Muscle layer of colon (tissue), 2 donors: ENCODE measurements at regions not wholly inside any gene's neighbourhood (a gene's known extent, or its start where the extent isn't known, plus 50 kb on each side); places are given as distances from the start of the nearest gene placed in this dataset.

ENCODE experiments used
- H3K27ac ChIP-seq: one replicate; pipeline ENCODE4 v1.7.0; 2013; ENCODE audit warnings: low read depth, mild to moderate bottlenecking, low read length, moderate library complexity
- H3K27me3 ChIP-seq, 2 donors: one replicate each; pipeline ENCODE4 v1.7.0; 2013; ENCODE audit warnings: low read length in 2 of 2, mild to moderate bottlenecking in 2 of 2; ENCODE audit not compliant: insufficient read depth in 2 of 2, control insufficient read depth in 1 of 2
- H3K36me3 ChIP-seq: one replicate; pipeline ENCODE4 v1.7.0; 2013; ENCODE audit warnings: mild to moderate bottlenecking, low read length; ENCODE audit not compliant: insufficient read depth
- H3K4me1 ChIP-seq: one replicate; pipeline ENCODE4 v1.7.0; 2013; ENCODE audit warnings: mild to moderate bottlenecking, low read length; ENCODE audit not compliant: insufficient read depth
- H3K4me3 ChIP-seq, 2 donors: one replicate each; pipeline ENCODE4 v1.7.0; 2013; ENCODE audit warnings: low read length in 2 of 2, low read depth in 1 of 2, mild to moderate bottlenecking in 1 of 2, moderate library complexity in 1 of 2
- H3K9ac ChIP-seq: one replicate; pipeline ENCODE4 v1.7.0; 2013; ENCODE audit warnings: low read length
- H3K9me3 ChIP-seq: one replicate; pipeline ENCODE4 v1.7.0; 2013; ENCODE audit warnings: mild to moderate bottlenecking, low read length
- donor health status: abdominal sarcoma.
- donor health status: Adenocarcinoma of cecum.

DNA sequence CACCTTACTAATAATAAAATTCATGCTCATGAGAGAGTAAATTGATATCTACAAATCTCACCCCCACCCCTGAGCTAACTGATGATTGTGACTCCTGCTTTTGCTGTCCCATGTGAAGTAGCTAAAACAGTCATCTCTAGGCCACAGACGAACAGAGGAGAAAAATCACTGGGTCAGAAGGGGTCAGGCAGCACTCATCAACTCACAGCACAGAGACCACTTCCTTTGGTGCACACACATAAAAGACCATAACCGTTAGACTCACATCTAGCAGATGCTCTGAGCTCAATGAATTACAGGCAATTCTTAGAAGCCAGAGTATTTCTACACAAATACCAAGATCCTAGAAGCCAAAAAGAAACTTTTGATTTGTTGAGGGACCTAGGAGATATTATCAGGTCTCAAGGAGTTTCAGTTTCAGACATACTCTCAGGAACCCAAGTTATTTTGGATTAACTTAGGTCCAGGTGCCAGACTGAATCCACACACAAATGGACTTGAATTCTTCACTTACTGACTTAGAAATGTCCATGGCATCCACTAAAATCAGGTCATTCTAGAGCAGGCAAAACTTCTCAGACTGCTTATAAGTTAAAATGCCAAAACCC, 65.0 kb upstream of the TES start:
- H3K4me3 ChIP-seq: no peak overlapping the region
- H3K27ac ChIP-seq: no peak overlapping the region
- no peaks in the 10 kb centered on the region for H3K4me1 ChIP-seq

DNA sequence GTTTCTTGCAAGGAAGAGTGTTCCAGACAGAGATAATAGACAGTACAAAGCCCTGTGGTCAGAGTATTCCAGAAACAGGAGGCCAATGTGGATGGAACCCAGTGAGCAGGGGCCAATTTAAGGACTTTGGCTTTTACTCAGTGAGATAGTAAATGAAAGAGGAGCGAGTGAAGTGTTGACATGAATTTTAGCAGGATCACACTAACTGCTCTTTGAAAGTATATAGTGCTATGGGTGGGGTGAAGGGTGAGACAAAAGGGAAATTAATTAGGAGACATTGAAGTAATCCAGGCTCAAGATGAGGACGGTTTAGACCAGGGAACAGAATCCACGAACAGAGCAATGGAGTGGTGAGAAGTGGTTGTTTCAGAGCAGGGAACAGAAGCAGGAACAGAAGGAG, 62.2 kb upstream of the TES start:
- Histone ChIP-seq H3K36me3 (no peaks in the 10 kb centered on the region), H3K27me3 (no peaks in the 10 kb centered on the region), H3K9me3 (no peaks in the 10 kb centered on the region), H3K4me1 (no peaks in the 10 kb centered on the region), H3K9ac (no peak overlapping the region), H3K27ac (no peak overlapping the region), H3K4me3 (no peak overlapping the region)

More for the DNA sequence above, 65.0 kb upstream of the TES start:
- no peaks in the 10 kb centered on the region for H3K9me3 ChIP-seq
- no peaks in the 10 kb centered on the region for H3K27me3 ChIP-seq
- no peaks in the 10 kb centered on the region for H3K36me3 ChIP-seq
- no peak overlapping the region for H3K9ac ChIP-seq

DNA sequence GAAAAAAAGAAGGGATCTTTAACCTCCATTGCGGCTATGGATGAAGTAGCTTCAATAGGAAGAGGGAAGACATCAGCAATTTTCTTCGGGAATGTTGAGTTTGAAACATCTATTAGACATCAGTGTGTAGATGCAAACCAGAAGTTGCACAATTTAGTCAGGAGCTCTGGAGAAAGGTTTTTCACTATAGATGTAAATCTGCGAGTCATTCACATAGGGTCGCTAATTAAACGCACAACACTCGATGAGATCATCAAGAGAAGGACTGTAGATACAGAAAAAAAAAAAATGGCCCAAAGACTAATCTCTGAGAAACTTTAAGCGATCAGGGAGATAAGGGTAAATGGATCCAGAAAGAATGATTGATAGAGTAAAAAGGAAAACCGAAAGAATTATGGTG, 61.7 kb upstream of the TES start:
- Histone ChIP-seq H3K9ac (no peak overlapping the region), H3K27ac (no peak overlapping the region), H3K4me1 (no peaks in the 10 kb centered on the region), H3K36me3 (no peaks in the 10 kb centered on the region), H3K27me3 (no peaks in the 10 kb centered on the region), H3K9me3 (no peaks in the 10 kb centered on the region), H3K4me3 (no peak overlapping the region)

DNA sequence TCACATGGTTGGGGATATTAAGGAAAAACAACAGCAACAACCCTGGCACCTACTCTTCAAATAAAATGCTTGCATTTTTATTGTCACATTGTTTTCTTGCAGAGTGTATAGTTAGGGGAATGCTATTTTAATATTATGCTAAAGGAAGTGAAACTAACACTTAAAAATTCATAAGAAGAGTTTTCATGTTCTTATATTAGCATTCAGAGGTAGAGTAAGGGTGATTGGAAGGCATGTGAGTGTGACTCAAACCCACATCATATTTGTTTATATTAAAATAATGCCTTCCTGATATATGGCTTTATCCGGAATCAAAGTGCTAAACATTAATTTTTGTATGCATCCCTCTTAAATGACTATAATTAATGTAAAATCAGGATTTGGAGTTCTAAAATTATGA, 59.8 kb upstream of the TES start:
- H3K9ac ChIP-seq: no peak overlapping the region
- no peak overlapping the region for H3K4me3 ChIP-seq
- H3K27ac ChIP-seq: no peak overlapping the region
- H3K36me3 ChIP-seq: no peaks in the 10 kb centered on the region
- H3K9me3 ChIP-seq: no peaks in the 10 kb centered on the region
- H3K27me3 ChIP-seq: no peaks in the 10 kb centered on the region
- H3K4me1 ChIP-seq: no peaks in the 10 kb centered on the region

DNA sequence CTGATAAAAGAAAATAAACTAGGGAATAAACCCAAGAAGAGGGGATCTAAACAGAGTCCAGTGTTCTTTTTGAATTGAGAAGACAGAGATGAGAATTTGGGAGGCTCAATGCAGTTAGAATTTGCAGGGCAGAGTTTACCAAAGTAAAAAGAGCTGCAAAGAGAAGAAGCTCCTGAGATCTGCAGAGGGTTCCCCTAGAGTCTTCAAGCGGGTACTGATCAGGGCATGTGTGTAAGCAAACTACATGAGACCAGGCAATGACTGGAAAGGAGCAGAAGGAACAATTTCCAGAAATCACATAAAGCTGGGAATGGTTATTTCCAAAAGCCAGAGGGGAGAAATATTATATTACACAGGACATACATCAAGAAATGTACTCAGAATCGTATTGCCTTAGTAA, 58.1 kb upstream of the TES start:
- Histone ChIP-seq H3K4me1 (no peaks in the 10 kb centered on the region), H3K9ac (no peak overlapping the region), H3K4me3 (no peak overlapping the region), H3K27me3 (no peaks in the 10 kb centered on the region), H3K27ac (no peak overlapping the region), H3K9me3 (no peaks in the 10 kb centered on the region), H3K36me3 (no peaks in the 10 kb centered on the region)

DNA sequence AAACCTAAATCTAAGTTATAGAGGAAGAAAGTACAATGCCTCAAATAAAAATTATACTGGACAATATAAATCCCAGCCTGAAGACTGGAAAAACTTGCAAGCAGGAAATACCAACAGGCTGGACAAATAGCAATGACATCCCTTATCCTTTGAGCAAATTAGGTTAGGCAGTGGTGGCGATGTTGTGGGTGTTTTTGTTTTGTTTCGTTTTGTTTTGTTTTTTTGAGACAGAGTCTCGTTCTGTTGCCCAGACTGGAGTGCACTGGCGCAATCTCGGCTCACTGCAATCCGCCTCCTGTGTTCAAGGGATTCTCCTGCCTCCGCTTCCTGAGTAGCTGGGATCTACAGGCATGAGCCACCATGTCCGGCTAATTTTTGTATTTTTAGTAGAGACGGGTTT, 57.3 kb upstream of the TES start:
- Histone ChIP-seq H3K4me3 (no peak overlapping the region), H3K9ac (no peak overlapping the region), H3K27me3 (no peaks in the 10 kb centered on the region), H3K27ac (no peak overlapping the region), H3K4me1 (no peaks in the 10 kb centered on the region), H3K36me3 (no peaks in the 10 kb centered on the region), H3K9me3 (no peaks in the 10 kb centered on the region)

DNA sequence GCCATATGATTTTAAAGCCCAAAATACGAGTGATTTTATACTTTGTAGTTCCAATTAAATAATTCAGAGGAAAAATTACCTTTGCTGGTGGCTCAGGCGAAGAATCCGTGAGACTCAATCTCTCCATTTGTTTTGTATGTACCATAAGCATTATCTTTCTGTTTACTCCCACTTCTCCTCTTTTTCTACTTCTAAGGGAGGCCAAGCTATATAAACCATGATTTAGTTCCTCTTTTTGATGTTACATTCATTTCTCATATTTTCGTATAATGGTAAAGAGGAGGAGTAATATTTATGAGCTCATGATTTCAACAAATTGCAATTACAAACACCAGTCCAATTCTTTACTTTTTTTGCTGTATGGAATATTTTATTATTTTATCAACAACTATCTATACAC, 50.6 kb upstream of the TES start:
- Histone ChIP-seq H3K9ac (no peak overlapping the region), H3K4me1 (no peaks in the 10 kb centered on the region), H3K36me3 (no peaks in the 10 kb centered on the region), H3K4me3 (no peak overlapping the region), H3K9me3 (no peaks in the 10 kb centered on the region), H3K27me3 (no peaks in the 10 kb centered on the region), H3K27ac (no peak overlapping the region)
